K562 (cell line): ENCODE measurements at regions not wholly inside any gene's neighbourhood (a gene's known extent, or its start where the extent isn't known, plus 50 kb on each side); places are given as distances from the start of the nearest gene placed in this dataset.

Experiments used
- ATAC-seq: fragments of 200-7000 bp; cut with Tn5 transposase; 3 replicates; pipeline ENCODE4 v1.9.1; 2020; ENCODE audit warnings: moderate library complexity
- BruUV-seq: library from RNA; stranded (reverse); fragments of 400-500 nt; replicated peaks from 2 replicates; lab custom pipeline; 2021; lab: Mats Ljungman, UMichigan
- CTCF ChIA-PET: fragments of 300-600 bp; formaldehyde crosslinking; extraction: SDS; loops from one replicate; lab custom pipeline; 2021; ENCODE audit warnings: low intra/inter-chr PET ratio; lab: Yijun Ruan, JAX
- POLR2A ChIA-PET: fragments of 300-600, 350-650 bp; sonication (Branson Sonifier 250); formaldehyde crosslinking; extraction: SDS; loops from one replicate; lab custom pipeline; 2021; ENCODE audit warnings: antibody characterized with exemption, inconsistent platforms; lab: Yijun Ruan, JAX
- DNase-seq, 4 experiments: peaks; one replicate each; pipeline versions ENCODE4 v3.0.0 to v3.0.0-alpha.2; 2011 to 2018; ENCODE audit warnings: low spot score in 3 of 4, mixed read lengths in 3 of 4; ENCODE audit errors: extremely low read depth in 1 of 4
- FAIRE-seq: peaks from 2 replicates; lab custom pipeline; 2011; peaks lifted over from hg19 to GRCh38; lab: Jason Lieb, UNC
- H2AFZ ChIP-seq: 2 replicates; pipeline ENCODE4 v1.6.0; 2011; ENCODE audit warnings: low read depth, low read length, control low read depth, inconsistent platforms
- H3K27ac ChIP-seq: fragments of 200-600 bp; 3 replicates; pipeline ENCODE4 v1.8.0; 2011; ENCODE audit warnings: low read depth, mild to moderate bottlenecking, control low read depth, inconsistent platforms, low read length, moderate library complexity, mixed read lengths; ENCODE audit errors: extremely low read depth
- H3K27me3 ChIP-seq, 2 experiments: fragments of 300-600 bp in 1 of 2; 2 replicates in 1 of 2; 3 replicates in 1 of 2; pipeline versions ENCODE4 v1.6.0 to v1.8.0; 2011; ENCODE audit warnings: inconsistent platforms in 2 of 2, low read length in 2 of 2, mild to moderate bottlenecking in 1 of 2, mixed read lengths in 1 of 2, moderate library complexity in 1 of 2; ENCODE audit not compliant: control insufficient read depth in 2 of 2, insufficient read depth in 2 of 2
- H3K36me3 ChIP-seq: fragments of 300-600 bp; 3 replicates; pipeline ENCODE4 v1.8.0; 2011; ENCODE audit warnings: mild to moderate bottlenecking, low read length, inconsistent platforms; ENCODE audit not compliant: control insufficient read depth, insufficient read depth
- H3K4me1 ChIP-seq, 2 experiments: fragments of 200-600 bp in 1 of 2; replicated peaks in 1 of 2; 2 replicates in 1 of 2; 3 replicates in 1 of 2; pipeline versions ENCODE4 v1.5.1 to v1.8.0; 2011; ENCODE audit warnings: inconsistent platforms in 2 of 2, low read length in 2 of 2, mild to moderate bottlenecking in 1 of 2, mixed read lengths in 1 of 2, moderate library complexity in 1 of 2; ENCODE audit not compliant: control insufficient read depth in 2 of 2, insufficient read depth in 2 of 2
- H3K4me2 ChIP-seq: 2 replicates; pipeline ENCODE4 v1.6.1; 2011; ENCODE audit warnings: low read length, control low read depth, inconsistent platforms, mixed read lengths; ENCODE audit not compliant: insufficient read depth
- H3K4me3 ChIP-seq: fragments of 200-600 bp; sonication (generic), shearing (Covaris generic); 2 replicates; pipeline ENCODE4 v1.5.1; 2016; ENCODE audit warnings: control low read depth, inconsistent platforms
- H3K79me2 ChIP-seq: fragments of 200-600 bp; 3 replicates; pipeline ENCODE4 v1.8.0; 2011; ENCODE audit warnings: low read length, inconsistent platforms; ENCODE audit not compliant: control insufficient read depth, insufficient read depth
- H3K9ac ChIP-seq, 2 experiments: 2 replicates each; pipeline versions ENCODE4 v1.6.0 to v1.6.1; 2011; ENCODE audit warnings: low read depth in 2 of 2, low read length in 2 of 2, control low read depth in 1 of 2, inconsistent platforms in 1 of 2, mild to moderate bottlenecking in 1 of 2, mixed read lengths in 1 of 2; ENCODE audit not compliant: insufficient read depth in 1 of 2
- H3K9me1 ChIP-seq: one replicate; pipeline ENCODE4 v1.6.0; 2011; ENCODE audit warnings: inconsistent platforms, mild to moderate bottlenecking, low read length, moderate library complexity; ENCODE audit not compliant: control insufficient read depth, insufficient read depth
- H3K9me3 ChIP-seq: replicated peaks from 2 replicates; pipeline ENCODE4 v1.5.1; 2011; ENCODE audit warnings: low read depth, low read length, inconsistent platforms; ENCODE audit not compliant: control insufficient read depth, insufficient read depth
- H4K20me1 ChIP-seq: replicated peaks from 2 replicates; pipeline ENCODE4 v1.6.1; 2011; ENCODE audit warnings: low read length, inconsistent platforms, mixed read lengths; ENCODE audit not compliant: control insufficient read depth, insufficient read depth
- C11orf30 ChIP-seq: fragments of 450-650 bp; IDR thresholded peaks from 2 replicates; pipeline ENCODE4 v1.6.1; 2016; ENCODE audit warnings: low read depth, mild to moderate bottlenecking
- ETV5 ChIP-seq: sonication (generic); formaldehyde crosslinking; IDR thresholded peaks from 2 replicates; pipeline ENCODE4 v1.4.0; 2020; ENCODE audit warnings: low read depth, mild to moderate bottlenecking, missing genetic modification reagents
- GTF2E2 ChIP-seq: fragments of 200-800 bp; sonication (Bioruptor generic); IDR thresholded peaks from 2 replicates; pipeline ENCODE4 v1.6.1; 2016; ENCODE audit warnings: missing genetic modification characterization, missing compliant biosample characterization
- JUN ChIP-seq, 2 experiments: sonication (generic) in 1 of 2; formaldehyde crosslinking in 1 of 2; IDR thresholded peaks; 2 replicates each; pipeline versions ENCODE4 v1.6.1 to v1.8.0; 2012 to 2022; ENCODE audit warnings: borderline replicate concordance in 2 of 2, mild to moderate bottlenecking in 2 of 2, improper control_type of control experiment in 1 of 2, low read depth in 1 of 2, low read length in 1 of 2, missing genetic modification reagents in 1 of 2
- MECOM ChIP-seq: fragments of 250-450 bp; sonication (Bioruptor Pico); IDR thresholded peaks from 2 replicates; pipeline ENCODE4 v1.8.0; 2022; ENCODE audit warnings: inconsistent platforms
- ZNF507 ChIP-seq: conservative IDR thresholded peaks from 2 replicates; pipeline ENCODE4 v1.6.1; 2017; ENCODE audit warnings: missing genetic modification characterization, missing compliant biosample characterization
- WGBS: fragments of 100-300 bp; shearing (Covaris generic); methylation state at CpG from one replicate; pipeline ENCODE4 v1.1.6; 2016; ENCODE audit warnings: low coverage, mixed read lengths; ENCODE audit not compliant: insufficient coverage; ENCODE audit errors: missing lambda C conversion rate; 5-methylcytosine and 5-hydroxymethylcytosine counted together
- in situ Hi-C: fragments of 300-500 bp; cut with MboI; formaldehyde crosslinking; loops from 4 replicates; pipeline ENCODE4 v1.15.0; 2018; ENCODE audit warnings: inconsistent platforms, mixed read lengths
- intact Hi-C: fragments of 100-400 bp; cut with micrococcal nuclease; formaldehyde crosslinking; loops from 2 replicates; pipeline ENCODE4 v1.14.2; 2022

GRCh38 chr16:51705142-51705541 is 554.1 kb upstream of the SALL1 start:
- Histone ChIP-seq H3K4me1 (no peaks in the 10 kb centered on the region), H3K9me1 (no peaks in the 10 kb centered on the region), H3K79me2 (no peaks in the 10 kb centered on the region), H3K36me3 (no peaks in the 10 kb centered on the region), H2AFZ (no peak overlapping the region), H3K4me2 (no peak overlapping the region), H3K27ac (no peak overlapping the region), H3K27me3 (no peaks in the 10 kb centered on the region), H3K9ac (no peak overlapping the region), H4K20me1 (no peaks in the 10 kb centered on the region), H3K4me3 (no peak overlapping the region), H3K9me3 (0 out of 2 replicates have a peak, but pooled peaks cover 1% of the 10 kb centered on the region)
- POLR2A ChIA-PET = no interaction called here
- CTCF ChIA-PET = no interaction called here
- DNase-seq (no peak), FAIRE-seq (no peak), ATAC-seq (no peak)
- in situ Hi-C loops = no loop called here
- BruUV-seq = no TSS peak
- intact Hi-C loops = no loop called here
- TF ChIP-seq ZNF507 (tag) = peak; percentile 68
- TF ChIP-seq MECOM (CRISPR knock-in tag) = no peak

- CTCF ChIA-PET = interaction anchor here (0.6 kb wide), 1 partner anchor 307 kb away, joined by 5 read pairs; no protein-coding TSS in a partner anchor
- intact Hi-C loops (no loop called here), in situ Hi-C loops (no loop called here)
- Histone ChIP-seq H3K9me3 (0 out of 2 replicates have a peak, but pooled peaks cover 1% of the 10 kb centered on the region), H3K4me3 (no peak overlapping the region), H3K27ac (no peak overlapping the region), H3K36me3 (no peaks in the 10 kb centered on the region), H3K4me2 (no peak overlapping the region), H2AFZ (no peak overlapping the region), H3K79me2 (no peaks in the 10 kb centered on the region), H4K20me1 (no peaks in the 10 kb centered on the region), H3K9ac (no peak overlapping the region), H3K4me1 (no peaks in the 10 kb centered on the region), H3K27me3 (no peaks in the 10 kb centered on the region), H3K9me1 (no peaks in the 10 kb centered on the region)
- WGBS = 0% methylated on average over 1 of the region's 1 CpG
- DNase-seq (no peak), ATAC-seq (no peak), FAIRE-seq (no peak)
- BruUV-seq = no TSS peak
- POLR2A ChIA-PET = no interaction called here
- TF ChIP-seq JUN (IDR thresholded peaks at IDR 0.05; ENCODE audit: borderline replicate concordance, low read depth, low read length) (no peak), JUN (CRISPR knock-in tag; IDR thresholded peaks at IDR 0.05; ENCODE audit: borderline replicate concordance) (no peak), ETV5 (CRISPR knock-in tag) (no peak), C11orf30 (no peak), MECOM (CRISPR knock-in tag) (no peak), GTF2E2 (tag) (no peak)
Measured at GRCh38 chr16:51701025-51701424, 550.0 kb upstream of the SALL1 start.
